Transverse colon (tissue), 4 donors: ENCODE measurements at regions not wholly inside any gene's neighbourhood (a gene's known extent, or its start where the extent isn't known, plus 50 kb on each side); places are given as distances from the start of the nearest gene placed in this dataset.

ENCODE experiments used
- DNase-seq: peaks from one replicate; pipeline ENCODE4 v3.0.0-alpha.2; 2019
- H3K27ac ChIP-seq, 4 donors: fragments of 200-600 bp; sonication (generic); 2 replicates each; pipeline ENCODE4 v1.5.1; 2016 to 2018; ENCODE audit warnings: inconsistent platforms in 4 of 4
- H3K27me3 ChIP-seq: fragments of 200-600 bp; sonication (generic); 2 replicates; pipeline ENCODE4 v1.5.1; 2017; ENCODE audit warnings: inconsistent platforms
- H3K36me3 ChIP-seq, 4 donors: fragments of 200-600 bp; sonication (generic); 2 replicates each; pipeline ENCODE4 v1.5.1; 2017 to 2019; ENCODE audit warnings: inconsistent platforms in 4 of 4
- H3K4me1 ChIP-seq, 4 donors: fragments of 200-600 bp; sonication (generic); 2 replicates each; pipeline ENCODE4 v1.5.1; 2017 to 2020; ENCODE audit warnings: inconsistent platforms in 4 of 4
- H3K4me3 ChIP-seq, 4 donors: fragments of 200-600 bp; sonication (generic); 1 replicate in 1 of 4; 2 replicates in 3 of 4; pipeline versions ENCODE4 v1.5.1 to v1.6.1; 2017 to 2019; ENCODE audit warnings: inconsistent platforms in 4 of 4
- H3K9me3 ChIP-seq, 2 donors: fragments of 200-600 bp; sonication (generic); 2 replicates each; pipeline ENCODE4 v1.5.1; 2017 to 2019; ENCODE audit warnings: inconsistent platforms in 2 of 2
- CTCF ChIP-seq, 5 experiments: fragments of 200-600 bp in 3 of 5; fragments of 450-650 bp in 2 of 5; sonication (generic) in 3 of 5; IDR thresholded peaks; 1 replicate in 2 of 5; 2 replicates in 3 of 5; pipeline ENCODE4 v1.5.1; 2016 to 2017; ENCODE audit warnings: antibody characterized with exemption in 5 of 5, inconsistent platforms in 3 of 5, mild to moderate bottlenecking in 2 of 5, moderate library complexity in 1 of 5
- EP300 ChIP-seq: sonication (generic); formaldehyde crosslinking; IDR thresholded peaks from one replicate; pipeline ENCODE4 v1.6.1; 2017; ENCODE audit warnings: antibody characterized with exemption, low read depth
- POLR2A ChIP-seq: fragments of 450-650 bp; IDR thresholded peaks from one replicate; pipeline ENCODE4 v1.6.1; 2016; ENCODE audit warnings: antibody characterized with exemption, mild to moderate bottlenecking, moderate library complexity
- POLR2AphosphoS5 ChIP-seq, 3 donors: sonication (generic); formaldehyde crosslinking; IDR thresholded peaks; one replicate each; pipeline ENCODE4 v1.6.1; 2016; ENCODE audit warnings: antibody characterized with exemption in 3 of 3
- WGBS, 2 donors: methylation state at CpG; one replicate each; pipeline ENCODE4 v1.1.5; 2018; ENCODE audit warnings: low coverage in 1 of 2; 5-methylcytosine and 5-hydroxymethylcytosine counted together
- in situ Hi-C, 4 donors: fragments of 200-750 bp; cut with MboI; loops; one replicate each; pipeline versions ENCODE4 v1.15.0 to v1.15.1; 2017; ENCODE audit warnings: low sequenced_read_pairs in 3 of 4, low pct_ligation_motif_present in 1 of 4, low pct_unique_long_range_greater_than_20kb in 1 of 4
- intact Hi-C: fragments of 100-400 bp; cut with DNase I; formaldehyde crosslinking; loops from one replicate; pipeline ENCODE4 v1.15.1; 2023; ENCODE audit warnings: low total_unique reads

- in situ Hi-C loops: loop anchor here in 2 of 4 donors (25.0 kb wide), 2 partner anchors 91 to 341 kb away; partner anchors contain the start of gene KIF2B (in 1 of the 2)
- Histone ChIP-seq H3K36me3 (no peaks in the 10 kb centered on the region), H3K4me3 (no peak overlapping the region), H3K27me3 (no peaks in the 10 kb centered on the region), H3K4me1 (no peaks in the 10 kb centered on the region), H3K9me3 (peaks cover 0 to 2% of the 10 kb centered on the region in 2 donors), H3K27ac (no peak overlapping the region)
- TF ChIP-seq POLR2A (no peak), EP300 (no peak), CTCF (IDR thresholded peaks at IDR 0.05) (no peak), POLR2AphosphoS5 (IDR thresholded peaks at IDR 0.05) (no peak)
- no peak for DNase-seq
- intact Hi-C loops: no loop called here
- 30 to 32% methylated on average over 2 of the region's 2 CpGs for WGBS, 2 donors
These were observed 101.6 kb upstream of the KIF2B start for GRCh38 chr17:53721101-53721500.

GRCh38 chr17:53719229-53719628, 103.5 kb upstream of the KIF2B start:
- H3K36me3 ChIP-seq: no peaks in the 10 kb centered on the region
- H3K9me3 ChIP-seq: peaks cover 0 to 6% of the 10 kb centered on the region in 2 donors
- H3K4me3 ChIP-seq: no peak overlapping the region
- DNase-seq: no peak
- no peak overlapping the region for H3K27ac ChIP-seq
- no peaks in the 10 kb centered on the region for H3K27me3 ChIP-seq
- intact Hi-C loops (no loop called here), in situ Hi-C loops (loop anchor here in 2 of 4 donors (25.0 kb wide), 2 partner anchors 93 to 343 kb away; partner anchors contain the start of gene KIF2B (in 1 of the 2))
- TF ChIP-seq POLR2A (no peak), CTCF (IDR thresholded peaks at IDR 0.05) (no peak), EP300 (no peak), POLR2AphosphoS5 (IDR thresholded peaks at IDR 0.05) (no peak)
- H3K4me1 ChIP-seq: no peaks in the 10 kb centered on the region

DNA sequence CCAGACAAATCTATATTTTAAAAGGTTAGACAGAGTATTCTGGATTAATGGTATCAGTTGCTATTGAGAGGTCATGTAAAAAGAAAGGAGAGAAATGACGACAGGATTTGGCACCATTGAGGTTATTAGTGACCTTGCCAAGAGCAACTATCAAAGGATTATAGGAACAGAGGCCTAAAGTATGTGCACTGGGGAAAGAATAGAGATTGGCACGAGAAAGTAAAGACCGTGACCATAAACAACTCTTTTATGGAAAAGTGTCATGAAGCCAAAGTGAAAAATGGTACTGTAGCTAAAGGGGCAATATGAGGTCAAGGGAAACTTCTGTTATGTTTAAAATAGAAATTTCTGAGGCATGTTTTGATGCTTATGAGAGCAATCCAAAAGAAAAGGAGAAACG, 115.2 kb upstream of the KIF2B start:
- Histone ChIP-seq H3K9me3 (peaks cover 5 to 8% of the 10 kb centered on the region in 2 donors), H3K27me3 (no peaks in the 10 kb centered on the region), H3K27ac (no peak overlapping the region), H3K4me1 (no peaks in the 10 kb centered on the region), H3K36me3 (no peaks in the 10 kb centered on the region), H3K4me3 (no peak overlapping the region)
- no peak for DNase-seq
- in situ Hi-C loops (loop anchor here in 2 of 4 donors (25.0 kb wide), 2 partner anchors 105 to 355 kb away; partner anchors contain the start of gene KIF2B (in 1 of the 2)), intact Hi-C loops (no loop called here)
- TF ChIP-seq EP300: no peak
- no peak for TF ChIP-seq POLR2AphosphoS5 (IDR thresholded peaks at IDR 0.05)
- no peak for TF ChIP-seq CTCF (IDR thresholded peaks at IDR 0.05)
- no peak for TF ChIP-seq POLR2A
- 69 to 71% methylated on average over 2 to 4 of the region's 4 CpGs for WGBS, 2 donors

GRCh38 chr17:53696286-53696685, 126.4 kb upstream of the KIF2B start:
- H3K36me3 ChIP-seq: no peaks in the 10 kb centered on the region
- no peak for DNase-seq
- in situ Hi-C loops: loop anchor here in 1 of 4 donors (25.0 kb wide), 1 partner anchor 109 kb away; no protein-coding TSS in a partner anchor
- intact Hi-C loops: no loop called here
- 64 to 67% methylated on average over 4 to 5 of the region's 5 CpGs for whole genome bisulfite sequencing, 2 donors
- no peaks in the 10 kb centered on the region for H3K27me3 ChIP-seq
- H3K27ac ChIP-seq: no peak overlapping the region
- H3K4me3 ChIP-seq: no peak overlapping the region
- H3K9me3 ChIP-seq: no peaks in the 10 kb centered on the region
- no peaks in the 10 kb centered on the region for H3K4me1 ChIP-seq
- TF ChIP-seq CTCF (IDR thresholded peaks at IDR 0.05) (no peak), EP300 (no peak), POLR2A (no peak), POLR2AphosphoS5 (IDR thresholded peaks at IDR 0.05) (no peak)
